ENCODE measurements at regions not wholly inside any gene's neighbourhood (a gene's known extent, or its start where the extent isn't known, plus 50 kb on each side); places are given as distances from the start of the nearest gene placed in this dataset.

DNA sequence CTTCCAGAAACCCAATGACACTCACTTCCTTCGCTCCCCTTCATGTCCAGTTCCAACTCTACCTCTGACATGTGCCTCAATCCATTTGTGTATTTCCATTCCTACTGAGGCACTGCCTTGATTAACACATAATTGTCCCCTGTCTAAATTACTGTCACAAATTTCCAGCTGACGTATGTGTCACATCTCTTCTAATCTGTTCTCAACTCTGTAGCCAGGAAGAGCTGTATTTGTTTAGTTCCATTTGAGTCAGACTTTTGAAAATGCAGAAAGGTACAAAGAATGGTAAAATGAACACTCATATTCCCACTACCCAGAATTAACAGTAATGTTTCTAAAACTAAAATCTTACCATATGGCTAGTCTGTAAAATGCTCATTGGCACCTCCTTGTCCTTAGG, 299.0 kb upstream of the GADL1 start:
- no peak overlapping the region for H3K4me2 ChIP-seq
- H4K20me1 ChIP-seq (ENCODE audit: insufficient read depth), result no peaks in the 10 kb centered on the region
- no peaks in the 10 kb centered on the region for H3K36me3 ChIP-seq (ENCODE audit: low read depth)
- no peaks in the 10 kb centered on the region for H3K4me1 ChIP-seq (replicated peaks; ENCODE audit: insufficient read depth)
- no peaks in the 10 kb centered on the region for H3K79me2 ChIP-seq (ENCODE audit: low read depth)
- no peak overlapping the region for H2AFZ ChIP-seq
- DNase-seq, result no peak
- intact Hi-C loops (cut with micrococcal nuclease; ENCODE audit: unreplicated experiment), result no loop called here
- no peaks in the 10 kb centered on the region for H3K9me2 ChIP-seq (ENCODE audit: insufficient read depth)
- H3K4me3 ChIP-seq, result no peak overlapping the region
- H3K9me3 ChIP-seq (ENCODE audit: insufficient read depth, low read depth), result no peaks in the 10 kb centered on the region
- ChIA-PET CTCF (no interaction called here), POLR2A (ENCODE audit: unreplicated experiment) (no interaction called here)
- no peaks in the 10 kb centered on the region for H3F3A ChIP-seq (ENCODE audit: insufficient read depth, low read depth)
- no peaks in the 10 kb centered on the region for H3K27me3 ChIP-seq (ENCODE audit: insufficient read depth, low read depth)
- H3K27ac ChIP-seq, result no peak overlapping the region
- TF ChIP-seq, protein P1, sequence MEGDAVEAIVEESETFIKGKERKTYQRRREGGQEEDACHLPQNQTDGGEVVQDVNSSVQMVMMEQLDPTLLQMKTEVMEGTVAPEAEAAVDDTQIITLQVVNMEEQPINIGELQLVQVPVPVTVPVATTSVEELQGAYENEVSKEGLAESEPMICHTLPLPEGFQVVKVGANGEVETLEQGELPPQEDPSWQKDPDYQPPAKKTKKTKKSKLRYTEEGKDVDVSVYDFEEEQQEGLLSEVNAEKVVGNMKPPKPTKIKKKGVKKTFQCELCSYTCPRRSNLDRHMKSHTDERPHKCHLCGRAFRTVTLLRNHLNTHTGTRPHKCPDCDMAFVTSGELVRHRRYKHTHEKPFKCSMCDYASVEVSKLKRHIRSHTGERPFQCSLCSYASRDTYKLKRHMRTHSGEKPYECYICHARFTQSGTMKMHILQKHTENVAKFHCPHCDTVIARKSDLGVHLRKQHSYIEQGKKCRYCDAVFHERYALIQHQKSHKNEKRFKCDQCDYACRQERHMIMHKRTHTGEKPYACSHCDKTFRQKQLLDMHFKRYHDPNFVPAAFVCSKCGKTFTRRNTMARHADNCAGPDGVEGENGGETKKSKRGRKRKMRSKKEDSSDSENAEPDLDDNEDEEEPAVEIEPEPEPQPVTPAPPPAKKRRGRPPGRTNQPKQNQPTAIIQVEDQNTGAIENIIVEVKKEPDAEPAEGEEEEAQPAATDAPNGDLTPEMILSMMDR (conservative IDR thresholded peaks at IDR 0.05), result no peak
- no peak for TF ChIP-seq EZH2 (IDR thresholded peaks at IDR 0.05; ENCODE audit: low read depth)
- BruUV-seq (replicated peaks), result no TSS peak

DNA sequence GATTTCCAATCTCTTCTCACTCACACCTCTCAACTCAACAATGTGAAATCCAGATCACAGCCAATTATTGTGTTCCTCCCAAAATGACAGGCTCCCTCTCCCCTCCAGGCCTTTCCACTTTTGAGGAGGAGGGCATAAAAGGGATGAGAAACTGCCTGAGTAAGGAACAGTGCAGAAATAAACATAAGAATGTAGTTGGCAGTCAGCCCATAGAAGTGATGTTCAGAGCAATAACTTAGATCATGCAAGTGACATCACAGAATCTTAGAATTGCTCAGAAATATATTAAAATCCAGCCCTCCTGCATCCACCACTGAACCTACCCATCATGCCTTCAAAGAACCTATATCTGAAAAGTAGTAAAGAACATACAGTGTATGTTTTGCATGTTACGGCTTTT, 299.4 kb upstream of the GADL1 start:
- no peaks in the 10 kb centered on the region for H3K36me3 ChIP-seq (ENCODE audit: low read depth)
- H3K4me1 ChIP-seq (replicated peaks; ENCODE audit: insufficient read depth), result no peaks in the 10 kb centered on the region
- H4K20me1 ChIP-seq (ENCODE audit: insufficient read depth), result no peaks in the 10 kb centered on the region
- intact Hi-C loops (cut with micrococcal nuclease; ENCODE audit: unreplicated experiment), result no loop called here
- no peak for DNase-seq
- no TSS peak for BruUV-seq (replicated peaks)
- TF ChIP-seq, protein P1 (conservative IDR thresholded peaks at IDR 0.05), result no peak
- no peak for TF ChIP-seq EZH2 (IDR thresholded peaks at IDR 0.05; ENCODE audit: low read depth)
- H3K9me3 ChIP-seq (ENCODE audit: insufficient read depth, low read depth), result no peaks in the 10 kb centered on the region
- no peaks in the 10 kb centered on the region for H3F3A ChIP-seq (ENCODE audit: insufficient read depth, low read depth)
- H3K4me2 ChIP-seq, result no peak overlapping the region
- H3K27ac ChIP-seq, result no peak overlapping the region
- H3K4me3 ChIP-seq, result no peak overlapping the region
- H3K27me3 ChIP-seq (ENCODE audit: insufficient read depth, low read depth), result no peaks in the 10 kb centered on the region
- POLR2A ChIA-PET (ENCODE audit: unreplicated experiment), result no interaction called here
- no peaks in the 10 kb centered on the region for H3K79me2 ChIP-seq (ENCODE audit: low read depth)
- CTCF ChIA-PET, result no interaction called here
- no peak overlapping the region for H2AFZ ChIP-seq
- H3K9me2 ChIP-seq (ENCODE audit: insufficient read depth), result no peaks in the 10 kb centered on the region

DNA sequence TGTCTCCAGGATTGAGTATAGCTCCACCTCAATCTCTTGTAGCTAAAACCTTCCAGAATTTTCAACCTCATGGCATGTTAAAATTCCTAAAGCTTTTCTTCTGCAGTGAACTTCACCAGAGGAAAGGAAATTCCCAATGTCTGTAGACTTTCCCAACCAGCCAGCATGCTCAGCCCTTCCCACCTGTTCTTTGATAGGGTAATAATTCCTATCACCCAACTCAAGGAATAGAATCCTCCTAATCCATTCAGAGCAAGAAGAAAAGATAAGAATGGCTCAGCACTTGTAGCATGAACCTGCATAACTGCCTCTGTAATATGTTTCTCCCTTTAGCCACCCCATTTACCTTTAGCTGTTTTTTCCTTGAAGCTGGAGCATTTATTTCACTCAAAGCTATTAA, 301.8 kb upstream of the GADL1 start:
- no peak for DNase-seq
- no peak overlapping the region for H3K27ac ChIP-seq
- no peaks in the 10 kb centered on the region for H3K9me2 ChIP-seq (ENCODE audit: insufficient read depth)
- H3K4me2 ChIP-seq, result no peak overlapping the region
- CTCF ChIA-PET, result no interaction called here
- H3K36me3 ChIP-seq (ENCODE audit: low read depth), result no peaks in the 10 kb centered on the region
- no peaks in the 10 kb centered on the region for H4K20me1 ChIP-seq (ENCODE audit: insufficient read depth)
- no peaks in the 10 kb centered on the region for H3K27me3 ChIP-seq (ENCODE audit: insufficient read depth, low read depth)
- H3K9me3 ChIP-seq (ENCODE audit: insufficient read depth, low read depth), result no peaks in the 10 kb centered on the region
- BruUV-seq (replicated peaks), result no TSS peak
- TF ChIP-seq EZH2 (IDR thresholded peaks at IDR 0.05; ENCODE audit: low read depth), result no peak
- TF ChIP-seq, protein P1 (conservative IDR thresholded peaks at IDR 0.05), result no peak
- intact Hi-C loops (cut with micrococcal nuclease; ENCODE audit: unreplicated experiment), result no loop called here
- no peaks in the 10 kb centered on the region for H3F3A ChIP-seq (ENCODE audit: insufficient read depth, low read depth)
- H2AFZ ChIP-seq, result no peak overlapping the region
- POLR2A ChIA-PET (ENCODE audit: unreplicated experiment), result interaction anchor here (0.8 kb wide), 1 partner anchor 806 kb away, joined by 20 read pairs; no protein-coding TSS in a partner anchor
- H3K4me3 ChIP-seq, result no peak overlapping the region
- H3K79me2 ChIP-seq (ENCODE audit: low read depth), result no peaks in the 10 kb centered on the region
- no peaks in the 10 kb centered on the region for H3K4me1 ChIP-seq (replicated peaks; ENCODE audit: insufficient read depth)
